HCT116 (cell line): ENCODE measurements at regions not wholly inside any gene's neighbourhood (a gene's known extent, or its start where the extent isn't known, plus 50 kb on each side); places are given as distances from the start of the nearest gene placed in this dataset.

Experiments used
- ATAC-seq: fragments of 200-7000 bp; cut with Tn5 transposase; 2 replicates; pipeline ENCODE4 v1.9.1; 2020; ENCODE audit warnings: mild to moderate bottlenecking, moderate library complexity
- BruUV-seq: library from RNA; stranded (reverse); fragments of 400-500 nt; replicated peaks from 2 replicates; lab custom pipeline; 2021; lab: Mats Ljungman, UMichigan
- CTCF ChIA-PET: fragments of 300-600 bp; sonication (Branson Sonifier 250); formaldehyde crosslinking; loops from one replicate; lab custom pipeline; 2021; ENCODE audit warnings: antibody characterized with exemption; lab: Charles Lee
- POLR2A ChIA-PET: fragments of 300-600, 350-600 bp; sonication (Branson Sonifier 250); formaldehyde crosslinking; loops from one replicate; lab custom pipeline; 2021; ENCODE audit warnings: antibody characterized with exemption; lab: Charles Lee
- RAD21 ChIA-PET, 2 experiments: fragments of 300-600 bp; sonication (Branson Sonifier 250); formaldehyde crosslinking; loops; one replicate each; lab custom pipeline; 2023; ENCODE audit warnings: low total read pairs in 2 of 2; ENCODE audit not compliant: uncharacterized antibody in 2 of 2, unreplicated experiment in 2 of 2, low non-redundant PET in 1 of 2; lab: Charles Lee
- DNase-seq: peaks from one replicate; pipeline ENCODE4 v3.0.0-alpha.2; 2010; ENCODE audit warnings: low read depth, low spot score
- H2AFZ ChIP-seq: fragments of 200-600 bp; shearing (Covaris generic), sonication (generic); 2 replicates; pipeline ENCODE4 v1.6.1; 2017; ENCODE audit warnings: low read depth, mixed run types, mixed read lengths, antibody characterized with exemption, low read length; ENCODE audit not compliant: poor library complexity, severe bottlenecking
- H3K27ac ChIP-seq: 2 replicates; pipeline ENCODE4 v1.5.1; 2012; ENCODE audit warnings: low read depth, low read length
- H3K27me3 ChIP-seq: fragments of 200-600 bp; sonication (generic); 2 replicates; pipeline ENCODE4 v1.6.1; 2016; ENCODE audit warnings: mixed run types, low read length, mixed read lengths; ENCODE audit not compliant: insufficient read depth
- H3K36me3 ChIP-seq, 2 experiments: fragments of 200-500 bp in 1 of 2; fragments of 200-600 bp in 1 of 2; sonication (Bioruptor generic) in 1 of 2; sonication (generic) in 1 of 2; 2 replicates each; pipeline versions ENCODE4 v1.5.1 to v1.6.1; 2014 to 2016; ENCODE audit warnings: low read length in 2 of 2, inconsistent platforms in 1 of 2, mixed read lengths in 1 of 2, mixed run types in 1 of 2; ENCODE audit not compliant: insufficient read depth in 2 of 2, control insufficient read depth in 1 of 2
- H3K4me1 ChIP-seq, 2 experiments: fragments of 200-600 bp in 1 of 2; sonication (generic) in 1 of 2; 2 replicates each; pipeline versions ENCODE4 v1.5.1 to v1.6.1; 2012 to 2017; ENCODE audit warnings: low read length in 2 of 2, inconsistent platforms in 1 of 2, mild to moderate bottlenecking in 1 of 2, mixed read lengths in 1 of 2, mixed run types in 1 of 2, moderate library complexity in 1 of 2; ENCODE audit not compliant: insufficient read depth in 2 of 2, control insufficient read depth in 1 of 2
- H3K4me2 ChIP-seq: fragments of 200-600 bp; sonication (generic); 2 replicates; pipeline ENCODE4 v1.6.1; 2017; ENCODE audit warnings: mixed run types, low read length, mixed read lengths
- H3K4me3 ChIP-seq, 2 experiments: fragments of 200-600 bp in 1 of 2; sonication (generic) in 1 of 2; replicated peaks in 1 of 2; 2 replicates each; pipeline ENCODE4 v1.5.1; 2011 to 2016; ENCODE audit warnings: low read length in 2 of 2, control low read depth in 1 of 2, low read depth in 1 of 2, mild to moderate bottlenecking in 1 of 2, mixed read lengths in 1 of 2, mixed run types in 1 of 2
- H3K79me2 ChIP-seq: fragments of 200-600 bp; sonication (generic); 2 replicates; pipeline ENCODE4 v1.6.1; 2017; ENCODE audit warnings: mild to moderate bottlenecking, mixed run types, low read length, moderate library complexity, mixed read lengths; ENCODE audit not compliant: insufficient read depth
- H3K9ac ChIP-seq: fragments of 200-600 bp; sonication (generic); 2 replicates; pipeline ENCODE4 v1.6.1; 2016; ENCODE audit warnings: low read length, mixed read lengths
- H3K9me2 ChIP-seq: fragments of 200-600 bp; sonication (generic), shearing (Covaris generic); 2 replicates; pipeline ENCODE4 v1.6.1; 2017; ENCODE audit warnings: mixed run types, mild to moderate bottlenecking, moderate library complexity; ENCODE audit not compliant: insufficient read depth
- H3K9me3 ChIP-seq, 2 experiments: fragments of 200-500 bp in 1 of 2; fragments of 200-600 bp in 1 of 2; sonication (Bioruptor generic) in 1 of 2; sonication (generic) in 1 of 2; 2 replicates each; pipeline ENCODE4 v1.6.1; 2014 to 2017; ENCODE audit warnings: low read length in 2 of 2, mixed read lengths in 2 of 2, inconsistent platforms in 1 of 2, low read depth in 1 of 2, mild to moderate bottlenecking in 1 of 2, mixed run types in 1 of 2, moderate library complexity in 1 of 2; ENCODE audit not compliant: control insufficient read depth in 1 of 2, insufficient read depth in 1 of 2
- H4K20me1 ChIP-seq: fragments of 200-600 bp; sonication (generic), shearing (Covaris generic); 2 replicates; pipeline ENCODE4 v1.6.1; 2017; ENCODE audit warnings: mixed run types, mild to moderate bottlenecking, moderate library complexity; ENCODE audit not compliant: insufficient read depth
- CBX3 ChIP-seq: IDR thresholded peaks from 2 replicates; pipeline ENCODE4 v1.6.1; 2012; ENCODE audit warnings: low read depth
- CEBPB ChIP-seq: IDR thresholded peaks from 2 replicates; pipeline ENCODE4 v1.6.1; 2012; ENCODE audit warnings: low read depth
- EGR1 ChIP-seq: IDR thresholded peaks from 2 replicates; pipeline ENCODE4 v1.6.1; 2012; ENCODE audit warnings: low read depth
- ELF1 ChIP-seq: IDR thresholded peaks from 2 replicates; pipeline ENCODE4 v1.6.1; 2012; ENCODE audit warnings: low read depth, borderline replicate concordance
- EZH2 ChIP-seq: fragments of 200-600 bp; sonication (generic); IDR thresholded peaks from 2 replicates; pipeline ENCODE4 v1.6.1; 2017; ENCODE audit warnings: antibody characterized with exemption, mixed run types
- EZH2phosphoT487 ChIP-seq: fragments of 200-600 bp; IDR thresholded peaks from 2 replicates; pipeline ENCODE4 v1.6.1; 2018; ENCODE audit warnings: antibody characterized with exemption, borderline replicate concordance
- JUND ChIP-seq: IDR thresholded peaks from 2 replicates; pipeline ENCODE4 v1.6.1; 2012
- MAX ChIP-seq: IDR thresholded peaks from 2 replicates; pipeline ENCODE4 v1.6.1; 2012
- POLR2A ChIP-seq: IDR thresholded peaks from 2 replicates; pipeline ENCODE4 v1.7.0; 2011; ENCODE audit warnings: borderline replicate concordance; ENCODE audit not compliant: insufficient read depth, insufficient read length; ENCODE audit errors: extremely low read depth
- POLR2AphosphoS5 ChIP-seq: IDR thresholded peaks from 2 replicates; pipeline ENCODE4 v1.6.1; 2011; ENCODE audit warnings: mild to moderate bottlenecking, low read depth, low read length, moderate library complexity
- RAD21 ChIP-seq: IDR thresholded peaks from 2 replicates; pipeline ENCODE4 v1.6.1; 2012; ENCODE audit warnings: low read depth, mild to moderate bottlenecking
- SIN3A ChIP-seq: IDR thresholded peaks from 2 replicates; pipeline ENCODE4 v1.6.1; 2012; ENCODE audit warnings: low read depth
- SRF ChIP-seq: IDR thresholded peaks from 2 replicates; pipeline ENCODE4 v1.6.1; 2012; ENCODE audit warnings: low read depth
- YY1 ChIP-seq: IDR thresholded peaks from 2 replicates; pipeline ENCODE4 v1.6.1; 2011; ENCODE audit warnings: low read length, low read depth, moderate library complexity, mild to moderate bottlenecking; ENCODE audit not compliant: insufficient replicate concordance; ENCODE audit errors: extremely low read depth
- ZFX ChIP-seq: fragments of 450-650 bp; IDR thresholded peaks from 2 replicates; pipeline ENCODE4 v1.6.1; 2017
- ZNF274 ChIP-seq: fragments of 200-500 bp; sonication (Bioruptor generic); IDR thresholded peaks from 2 replicates; pipeline ENCODE4 v1.6.1; 2014; ENCODE audit warnings: mild to moderate bottlenecking, low read depth, low read length, inconsistent platforms
- intact Hi-C: fragments of 100-400 bp; cut with micrococcal nuclease; formaldehyde crosslinking; loops from 2 replicates; pipeline ENCODE4 v1.10.0; 2022
- TF ChIP-seq, protein P1 (sequence below): IDR thresholded peaks from 2 replicates; pipeline ENCODE4 v1.6.1; 2012; ENCODE audit warnings: low read depth
- TF ChIP-seq, protein P2 (sequence below): IDR thresholded peaks from 2 replicates; pipeline ENCODE4 v1.6.1; 2011; ENCODE audit warnings: mild to moderate bottlenecking, low read length, moderate library complexity; ENCODE audit not compliant: insufficient replicate concordance; ENCODE audit errors: extremely low read depth
- TF ChIP-seq, protein P3 (sequence below): IDR thresholded peaks from 2 replicates; pipeline ENCODE4 v1.6.1; 2012

- ATAC-seq (no peak), DNase-seq (no peak)
- H3K4me2 ChIP-seq: no peak overlapping the region
- no peak overlapping the region for H3K9ac ChIP-seq
- H3K79me2 ChIP-seq: no peaks in the 10 kb centered on the region
- intact Hi-C loops: no loop called here
- ChIA-PET POLR2A (no interaction called here), RAD21 (no interaction called here), CTCF (no interaction called here)
- H3K4me1 ChIP-seq: no peaks in the 10 kb centered on the region
- BruUV-seq: no TSS peak
- no peaks in the 10 kb centered on the region for H4K20me1 ChIP-seq
- no peaks in the 10 kb centered on the region for H3K27me3 ChIP-seq
- peaks cover 0 to 3% of the 10 kb centered on the region in 2 experiments; a peak in 1 of 4 replicates for H3K9me3 ChIP-seq
- no peak overlapping the region for H3K4me3 ChIP-seq
- no peaks in the 10 kb centered on the region for H3K36me3 ChIP-seq
- H2AFZ ChIP-seq: no peak overlapping the region
- H3K27ac ChIP-seq: no peak overlapping the region
- no peak for TF ChIP-seq EZH2phosphoT487
- no peak for TF ChIP-seq EGR1
- no peak for TF ChIP-seq CEBPB
- TF ChIP-seq, protein P1, sequence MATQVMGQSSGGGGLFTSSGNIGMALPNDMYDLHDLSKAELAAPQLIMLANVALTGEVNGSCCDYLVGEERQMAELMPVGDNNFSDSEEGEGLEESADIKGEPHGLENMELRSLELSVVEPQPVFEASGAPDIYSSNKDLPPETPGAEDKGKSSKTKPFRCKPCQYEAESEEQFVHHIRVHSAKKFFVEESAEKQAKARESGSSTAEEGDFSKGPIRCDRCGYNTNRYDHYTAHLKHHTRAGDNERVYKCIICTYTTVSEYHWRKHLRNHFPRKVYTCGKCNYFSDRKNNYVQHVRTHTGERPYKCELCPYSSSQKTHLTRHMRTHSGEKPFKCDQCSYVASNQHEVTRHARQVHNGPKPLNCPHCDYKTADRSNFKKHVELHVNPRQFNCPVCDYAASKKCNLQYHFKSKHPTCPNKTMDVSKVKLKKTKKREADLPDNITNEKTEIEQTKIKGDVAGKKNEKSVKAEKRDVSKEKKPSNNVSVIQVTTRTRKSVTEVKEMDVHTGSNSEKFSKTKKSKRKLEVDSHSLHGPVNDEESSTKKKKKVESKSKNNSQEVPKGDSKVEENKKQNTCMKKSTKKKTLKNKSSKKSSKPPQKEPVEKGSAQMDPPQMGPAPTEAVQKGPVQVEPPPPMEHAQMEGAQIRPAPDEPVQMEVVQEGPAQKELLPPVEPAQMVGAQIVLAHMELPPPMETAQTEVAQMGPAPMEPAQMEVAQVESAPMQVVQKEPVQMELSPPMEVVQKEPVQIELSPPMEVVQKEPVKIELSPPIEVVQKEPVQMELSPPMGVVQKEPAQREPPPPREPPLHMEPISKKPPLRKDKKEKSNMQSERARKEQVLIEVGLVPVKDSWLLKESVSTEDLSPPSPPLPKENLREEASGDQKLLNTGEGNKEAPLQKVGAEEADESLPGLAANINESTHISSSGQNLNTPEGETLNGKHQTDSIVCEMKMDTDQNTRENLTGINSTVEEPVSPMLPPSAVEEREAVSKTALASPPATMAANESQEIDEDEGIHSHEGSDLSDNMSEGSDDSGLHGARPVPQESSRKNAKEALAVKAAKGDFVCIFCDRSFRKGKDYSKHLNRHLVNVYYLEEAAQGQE: no peak
- no peak for TF ChIP-seq ZFX
- no peak for TF ChIP-seq EZH2
- TF ChIP-seq, protein P2, sequence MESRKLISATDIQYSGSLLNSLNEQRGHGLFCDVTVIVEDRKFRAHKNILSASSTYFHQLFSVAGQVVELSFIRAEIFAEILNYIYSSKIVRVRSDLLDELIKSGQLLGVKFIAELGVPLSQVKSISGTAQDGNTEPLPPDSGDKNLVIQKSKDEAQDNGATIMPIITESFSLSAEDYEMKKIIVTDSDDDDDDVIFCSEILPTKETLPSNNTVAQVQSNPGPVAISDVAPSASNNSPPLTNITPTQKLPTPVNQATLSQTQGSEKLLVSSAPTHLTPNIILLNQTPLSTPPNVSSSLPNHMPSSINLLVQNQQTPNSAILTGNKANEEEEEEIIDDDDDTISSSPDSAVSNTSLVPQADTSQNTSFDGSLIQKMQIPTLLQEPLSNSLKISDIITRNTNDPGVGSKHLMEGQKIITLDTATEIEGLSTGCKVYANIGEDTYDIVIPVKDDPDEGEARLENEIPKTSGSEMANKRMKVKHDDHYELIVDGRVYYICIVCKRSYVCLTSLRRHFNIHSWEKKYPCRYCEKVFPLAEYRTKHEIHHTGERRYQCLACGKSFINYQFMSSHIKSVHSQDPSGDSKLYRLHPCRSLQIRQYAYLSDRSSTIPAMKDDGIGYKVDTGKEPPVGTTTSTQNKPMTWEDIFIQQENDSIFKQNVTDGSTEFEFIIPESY: no peak
- no peak for TF ChIP-seq RAD21
- TF ChIP-seq POLR2A: no peak
- TF ChIP-seq YY1: no peak
- no peak for TF ChIP-seq MAX
- TF ChIP-seq ZNF274: no peak
- no peak for TF ChIP-seq JUND
- no peak for TF ChIP-seq SIN3A
- no peak for TF ChIP-seq CBX3
- no peak for TF ChIP-seq SRF
- TF ChIP-seq, protein P3, sequence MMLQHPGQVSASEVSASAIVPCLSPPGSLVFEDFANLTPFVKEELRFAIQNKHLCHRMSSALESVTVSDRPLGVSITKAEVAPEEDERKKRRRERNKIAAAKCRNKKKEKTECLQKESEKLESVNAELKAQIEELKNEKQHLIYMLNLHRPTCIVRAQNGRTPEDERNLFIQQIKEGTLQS: no peak
- TF ChIP-seq ELF1: no peak
- TF ChIP-seq POLR2AphosphoS5: no peak
- TF ChIP-seq, all 23 proteins: peak for 0
- H3K9me2 ChIP-seq: no peaks in the 10 kb centered on the region
Observed at GRCh38 chr1:83086986-83087512, 911.9 kb downstream of the TTLL7 start.
